WTC11 (cell line): ENCODE measurements at regions not wholly inside any gene's neighbourhood (a gene's known extent, or its start where the extent isn't known, plus 50 kb on each side); places are given as distances from the start of the nearest gene placed in this dataset.

ENCODE experiments used
- ATAC-seq: fragments of 200-7000 bp; cut with Tn5 transposase; 2 replicates; pipeline ENCODE4 v1.10.0; 2021; ENCODE audit warnings: mild to moderate bottlenecking, moderate library complexity
- CTCF ChIA-PET: fragments of 300-600 bp; sonication (Branson Sonifier 250); formaldehyde crosslinking; loops from one replicate; lab custom pipeline; 2021; ENCODE audit warnings: antibody characterized with exemption; lab: Charles Lee
- POLR2A ChIA-PET: fragments of 350-600 bp; sonication (Branson Sonifier 250); formaldehyde crosslinking; loops from one replicate; lab custom pipeline; 2021; ENCODE audit warnings: antibody characterized with exemption; lab: Charles Lee
- DNase-seq: peaks from one replicate; pipeline ENCODE4 v3.0.0; 2021; ENCODE audit warnings: low spot score
- H3K27ac Mint-ChIP-seq: 2 replicates; pipeline ENCODE4 v1.8.0; 2021; ENCODE audit warnings: mixed read lengths
- H3K27me3 Mint-ChIP-seq: 2 replicates; pipeline ENCODE4 v1.8.0; 2021; ENCODE audit warnings: low read depth, mild to moderate bottlenecking, moderate library complexity, mixed read lengths
- H3K36me3 Mint-ChIP-seq: 2 replicates; pipeline ENCODE4 v1.8.0; 2021; ENCODE audit warnings: mixed read lengths
- H3K4me1 Mint-ChIP-seq: 2 replicates; pipeline ENCODE4 v1.8.0; 2022; ENCODE audit warnings: mixed read lengths
- H3K4me3 Mint-ChIP-seq: 2 replicates; pipeline ENCODE4 v1.8.0; 2021; ENCODE audit warnings: mild to moderate bottlenecking, moderate library complexity, mixed read lengths
- H3K9me3 Mint-ChIP-seq: 2 replicates; pipeline ENCODE4 v1.8.0; 2021; ENCODE audit warnings: mixed read lengths
- ATF1 ChIP-seq: sonication (generic); formaldehyde crosslinking; IDR thresholded peaks from 2 replicates; pipeline ENCODE4 v1.8.1; 2023; ENCODE audit warnings: mild to moderate bottlenecking, moderate library complexity, missing genetic modification reagents
- CBFB ChIP-seq: sonication (generic); formaldehyde crosslinking; IDR thresholded peaks from 2 replicates; pipeline ENCODE4 v1.8.1; 2022; ENCODE audit warnings: mild to moderate bottlenecking, low read depth, missing genetic modification reagents
- CREM ChIP-seq: sonication (generic); formaldehyde crosslinking; IDR thresholded peaks from 2 replicates; pipeline ENCODE4 v1.8.1; 2022; ENCODE audit warnings: mild to moderate bottlenecking, missing genetic modification reagents, moderate library complexity
- GABPB1 ChIP-seq: sonication (generic); formaldehyde crosslinking; IDR thresholded peaks from 2 replicates; pipeline ENCODE4 v1.8.1; 2023; ENCODE audit warnings: mild to moderate bottlenecking, missing genetic modification reagents
- GTF2I ChIP-seq: fragments of 250-450 bp; sonication (Bioruptor Pico); conservative IDR thresholded peaks from 2 replicates; pipeline ENCODE4 v1.4.0; 2021; ENCODE audit warnings: mild to moderate bottlenecking
- JUN ChIP-seq: sonication (generic); formaldehyde crosslinking; IDR thresholded peaks from 2 replicates; pipeline ENCODE4 v1.8.0; 2023; ENCODE audit warnings: mild to moderate bottlenecking, missing genetic modification reagents
- NFE2L1 ChIP-seq: sonication (generic); formaldehyde crosslinking; IDR thresholded peaks from 2 replicates; pipeline ENCODE4 v1.8.1; 2023; ENCODE audit warnings: missing genetic modification reagents
- PREB ChIP-seq: sonication (generic); formaldehyde crosslinking; IDR thresholded peaks from 2 replicates; pipeline ENCODE4 v1.8.1; 2022; ENCODE audit warnings: mild to moderate bottlenecking, missing genetic modification reagents, moderate library complexity, borderline replicate concordance
- SMAD4 ChIP-seq: sonication (generic); formaldehyde crosslinking; IDR thresholded peaks from 2 replicates; pipeline ENCODE4 v1.8.0; 2022; ENCODE audit warnings: mild to moderate bottlenecking, missing genetic modification reagents
- ZNF263 ChIP-seq: sonication (generic); formaldehyde crosslinking; IDR thresholded peaks from 2 replicates; pipeline ENCODE4 v1.8.1; 2022; ENCODE audit warnings: low read depth, mild to moderate bottlenecking, moderate library complexity, missing genetic modification reagents
- ZNF416 ChIP-seq: fragments of 250-450 bp; sonication (Bioruptor Pico); IDR thresholded peaks from 2 replicates; pipeline ENCODE4 v1.9.0; 2021; ENCODE audit warnings: mild to moderate bottlenecking, inconsistent platforms
- TF ChIP-seq, protein P1 (sequence below): fragments of 250-450 bp; sonication (Bioruptor Pico); IDR thresholded peaks from 2 replicates; pipeline ENCODE4 v1.9.0; 2021; ENCODE audit warnings: mild to moderate bottlenecking, borderline replicate concordance
- TF ChIP-seq, protein P2 (sequence below): sonication (generic); formaldehyde crosslinking; IDR thresholded peaks from 2 replicates; pipeline ENCODE4 v1.8.0; 2022; ENCODE audit warnings: mild to moderate bottlenecking, missing genetic modification reagents
- TF ChIP-seq, protein P3 (sequence below): sonication (generic); formaldehyde crosslinking; IDR thresholded peaks from 2 replicates; pipeline ENCODE4 v1.8.0; 2022; ENCODE audit warnings: mild to moderate bottlenecking, missing genetic modification reagents
- TF ChIP-seq, protein P4 (sequence below): fragments of 250-450 bp; sonication (Bioruptor Pico); IDR thresholded peaks from 2 replicates; pipeline ENCODE4 v2.1.2; 2022; ENCODE audit warnings: mild to moderate bottlenecking, moderate library complexity
- TF ChIP-seq, protein P5 (sequence below): fragments of 250-450 bp; sonication (Bioruptor Pico); IDR thresholded peaks from 2 replicates; pipeline ENCODE4 v1.9.0; 2021; ENCODE audit warnings: mild to moderate bottlenecking

DNA sequence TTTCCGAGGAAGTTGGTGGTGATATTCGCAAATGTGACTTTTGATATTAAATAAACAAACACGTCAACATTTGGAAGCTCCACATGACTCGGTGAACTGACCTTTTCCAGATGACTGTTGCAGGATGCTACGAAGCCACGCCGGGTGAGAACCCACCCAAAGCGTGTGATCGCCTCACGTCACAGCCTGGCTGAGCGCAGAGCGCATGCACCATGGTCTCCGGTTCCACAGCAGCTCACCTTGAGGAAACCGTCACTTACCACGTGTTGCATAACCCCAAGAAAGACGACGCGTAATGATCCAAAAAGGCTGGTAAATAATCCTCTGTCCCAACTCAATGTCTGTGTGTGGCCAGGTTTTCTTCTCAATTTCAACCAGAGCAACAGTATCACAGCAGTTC lies 64.5 kb upstream of the CTDP1 start:
- peaks cover 8% of the 10 kb centered on the region for H3K4me1 Mint-ChIP-seq
- peaks cover 3% of the 10 kb centered on the region; the same call in 1 of the 2 replicates for H3K27me3 Mint-ChIP-seq
- TF ChIP-seq, protein P1, sequence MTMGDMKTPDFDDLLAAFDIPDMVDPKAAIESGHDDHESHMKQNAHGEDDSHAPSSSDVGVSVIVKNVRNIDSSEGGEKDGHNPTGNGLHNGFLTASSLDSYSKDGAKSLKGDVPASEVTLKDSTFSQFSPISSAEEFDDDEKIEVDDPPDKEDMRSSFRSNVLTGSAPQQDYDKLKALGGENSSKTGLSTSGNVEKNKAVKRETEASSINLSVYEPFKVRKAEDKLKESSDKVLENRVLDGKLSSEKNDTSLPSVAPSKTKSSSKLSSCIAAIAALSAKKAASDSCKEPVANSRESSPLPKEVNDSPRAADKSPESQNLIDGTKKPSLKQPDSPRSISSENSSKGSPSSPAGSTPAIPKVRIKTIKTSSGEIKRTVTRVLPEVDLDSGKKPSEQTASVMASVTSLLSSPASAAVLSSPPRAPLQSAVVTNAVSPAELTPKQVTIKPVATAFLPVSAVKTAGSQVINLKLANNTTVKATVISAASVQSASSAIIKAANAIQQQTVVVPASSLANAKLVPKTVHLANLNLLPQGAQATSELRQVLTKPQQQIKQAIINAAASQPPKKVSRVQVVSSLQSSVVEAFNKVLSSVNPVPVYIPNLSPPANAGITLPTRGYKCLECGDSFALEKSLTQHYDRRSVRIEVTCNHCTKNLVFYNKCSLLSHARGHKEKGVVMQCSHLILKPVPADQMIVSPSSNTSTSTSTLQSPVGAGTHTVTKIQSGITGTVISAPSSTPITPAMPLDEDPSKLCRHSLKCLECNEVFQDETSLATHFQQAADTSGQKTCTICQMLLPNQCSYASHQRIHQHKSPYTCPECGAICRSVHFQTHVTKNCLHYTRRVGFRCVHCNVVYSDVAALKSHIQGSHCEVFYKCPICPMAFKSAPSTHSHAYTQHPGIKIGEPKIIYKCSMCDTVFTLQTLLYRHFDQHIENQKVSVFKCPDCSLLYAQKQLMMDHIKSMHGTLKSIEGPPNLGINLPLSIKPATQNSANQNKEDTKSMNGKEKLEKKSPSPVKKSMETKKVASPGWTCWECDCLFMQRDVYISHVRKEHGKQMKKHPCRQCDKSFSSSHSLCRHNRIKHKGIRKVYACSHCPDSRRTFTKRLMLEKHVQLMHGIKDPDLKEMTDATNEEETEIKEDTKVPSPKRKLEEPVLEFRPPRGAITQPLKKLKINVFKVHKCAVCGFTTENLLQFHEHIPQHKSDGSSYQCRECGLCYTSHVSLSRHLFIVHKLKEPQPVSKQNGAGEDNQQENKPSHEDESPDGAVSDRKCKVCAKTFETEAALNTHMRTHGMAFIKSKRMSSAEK (CRISPR knock-in tag), result no peak
- TF ChIP-seq, protein P2, sequence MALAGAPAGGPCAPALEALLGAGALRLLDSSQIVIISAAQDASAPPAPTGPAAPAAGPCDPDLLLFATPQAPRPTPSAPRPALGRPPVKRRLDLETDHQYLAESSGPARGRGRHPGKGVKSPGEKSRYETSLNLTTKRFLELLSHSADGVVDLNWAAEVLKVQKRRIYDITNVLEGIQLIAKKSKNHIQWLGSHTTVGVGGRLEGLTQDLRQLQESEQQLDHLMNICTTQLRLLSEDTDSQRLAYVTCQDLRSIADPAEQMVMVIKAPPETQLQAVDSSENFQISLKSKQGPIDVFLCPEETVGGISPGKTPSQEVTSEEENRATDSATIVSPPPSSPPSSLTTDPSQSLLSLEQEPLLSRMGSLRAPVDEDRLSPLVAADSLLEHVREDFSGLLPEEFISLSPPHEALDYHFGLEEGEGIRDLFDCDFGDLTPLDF (CRISPR knock-in tag), result no peak
- TF ChIP-seq GABPB1 (CRISPR knock-in tag) (no peak), PREB (CRISPR knock-in tag) (no peak), CREM (no peak), ZNF416 (CRISPR knock-in tag) (no peak), JUN (CRISPR knock-in tag) (no peak), SMAD4 (no peak), CBFB (no peak), NFE2L1 (no peak), ATF1 (CRISPR knock-in tag) (no peak), ZNF263 (no peak), GTF2I (CRISPR knock-in tag) (no peak)
- TF ChIP-seq, protein P3, sequence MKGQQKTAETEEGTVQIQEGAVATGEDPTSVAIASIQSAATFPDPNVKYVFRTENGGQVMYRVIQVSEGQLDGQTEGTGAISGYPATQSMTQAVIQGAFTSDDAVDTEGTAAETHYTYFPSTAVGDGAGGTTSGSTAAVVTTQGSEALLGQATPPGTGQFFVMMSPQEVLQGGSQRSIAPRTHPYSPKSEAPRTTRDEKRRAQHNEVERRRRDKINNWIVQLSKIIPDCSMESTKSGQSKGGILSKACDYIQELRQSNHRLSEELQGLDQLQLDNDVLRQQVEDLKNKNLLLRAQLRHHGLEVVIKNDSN, result no peak
- TF ChIP-seq, protein P4, sequence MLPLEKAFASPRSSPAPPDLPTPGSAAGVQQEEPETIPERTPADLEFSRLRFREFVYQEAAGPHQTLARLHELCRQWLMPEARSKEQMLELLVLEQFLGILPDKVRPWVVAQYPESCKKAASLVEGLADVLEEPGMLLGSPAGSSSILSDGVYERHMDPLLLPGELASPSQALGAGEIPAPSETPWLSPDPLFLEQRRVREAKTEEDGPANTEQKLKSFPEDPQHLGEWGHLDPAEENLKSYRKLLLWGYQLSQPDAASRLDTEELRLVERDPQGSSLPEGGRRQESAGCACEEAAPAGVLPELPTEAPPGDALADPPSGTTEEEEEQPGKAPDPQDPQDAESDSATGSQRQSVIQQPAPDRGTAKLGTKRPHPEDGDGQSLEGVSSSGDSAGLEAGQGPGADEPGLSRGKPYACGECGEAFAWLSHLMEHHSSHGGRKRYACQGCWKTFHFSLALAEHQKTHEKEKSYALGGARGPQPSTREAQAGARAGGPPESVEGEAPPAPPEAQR (CRISPR knock-in tag), result no peak
- TF ChIP-seq, protein P5, sequence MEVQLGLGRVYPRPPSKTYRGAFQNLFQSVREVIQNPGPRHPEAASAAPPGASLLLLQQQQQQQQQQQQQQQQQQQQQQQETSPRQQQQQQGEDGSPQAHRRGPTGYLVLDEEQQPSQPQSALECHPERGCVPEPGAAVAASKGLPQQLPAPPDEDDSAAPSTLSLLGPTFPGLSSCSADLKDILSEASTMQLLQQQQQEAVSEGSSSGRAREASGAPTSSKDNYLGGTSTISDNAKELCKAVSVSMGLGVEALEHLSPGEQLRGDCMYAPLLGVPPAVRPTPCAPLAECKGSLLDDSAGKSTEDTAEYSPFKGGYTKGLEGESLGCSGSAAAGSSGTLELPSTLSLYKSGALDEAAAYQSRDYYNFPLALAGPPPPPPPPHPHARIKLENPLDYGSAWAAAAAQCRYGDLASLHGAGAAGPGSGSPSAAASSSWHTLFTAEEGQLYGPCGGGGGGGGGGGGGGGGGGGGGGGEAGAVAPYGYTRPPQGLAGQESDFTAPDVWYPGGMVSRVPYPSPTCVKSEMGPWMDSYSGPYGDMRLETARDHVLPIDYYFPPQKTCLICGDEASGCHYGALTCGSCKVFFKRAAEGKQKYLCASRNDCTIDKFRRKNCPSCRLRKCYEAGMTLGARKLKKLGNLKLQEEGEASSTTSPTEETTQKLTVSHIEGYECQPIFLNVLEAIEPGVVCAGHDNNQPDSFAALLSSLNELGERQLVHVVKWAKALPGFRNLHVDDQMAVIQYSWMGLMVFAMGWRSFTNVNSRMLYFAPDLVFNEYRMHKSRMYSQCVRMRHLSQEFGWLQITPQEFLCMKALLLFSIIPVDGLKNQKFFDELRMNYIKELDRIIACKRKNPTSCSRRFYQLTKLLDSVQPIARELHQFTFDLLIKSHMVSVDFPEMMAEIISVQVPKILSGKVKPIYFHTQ (CRISPR knock-in tag), result no peak
- POLR2A ChIA-PET, result no interaction called here
- H3K4me3 Mint-ChIP-seq, result no peak overlapping the region
- CTCF ChIA-PET, result interaction anchor here (2.6 kb wide), 1 partner anchor 234 kb away, joined by 7 read pairs; no protein-coding TSS in a partner anchor
- ATAC-seq (no peak), DNase-seq (no peak)
- no peak overlapping the region for H3K27ac Mint-ChIP-seq
- H3K36me3 Mint-ChIP-seq, result no peaks in the 10 kb centered on the region
- no peaks in the 10 kb centered on the region for H3K9me3 Mint-ChIP-seq
